Activated effector memory CD4-positive, alpha-beta T cell treated with anti-CD3 and anti-CD28 coated beads, Interleukin-2, amount 50 U/mL, for 16 hours (primary cell): ENCODE measurements at regions not wholly inside any gene's neighbourhood (a gene's known extent, or its start where the extent isn't known, plus 50 kb on each side); places are given as distances from the start of the nearest gene placed in this dataset.
"Not testable (repeated sequence)": the region's sequence is repeated elsewhere in the genome, so short reads cannot be mapped to it uniquely, and the experiment has no call there.

Experiments used
- DNase-seq: peaks from one replicate; pipeline ENCODE4 v3.0.0-alpha.2; 2020

DNA sequence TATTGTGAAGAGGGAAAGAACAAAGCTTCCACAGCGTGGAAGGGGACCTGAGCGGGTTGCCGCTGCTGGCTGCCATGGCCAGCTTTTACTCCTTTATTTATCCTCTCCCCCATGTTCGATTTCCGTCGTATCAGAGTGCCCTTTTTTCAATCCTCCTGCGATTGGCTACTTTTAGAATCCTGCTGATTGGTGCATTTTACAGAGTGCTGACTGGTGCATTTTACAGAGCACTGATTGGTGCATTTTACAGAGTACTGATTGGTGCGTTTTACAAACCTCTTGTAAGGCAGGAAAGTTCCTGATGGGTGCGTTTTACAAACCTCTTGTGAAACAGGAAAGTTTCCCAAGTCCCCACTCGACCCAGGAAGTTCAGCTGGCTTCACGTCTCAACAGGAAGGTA lies 381.7 kb upstream of the ATP10A start:
- DNase-seq = not testable (repeated sequence)

DNA sequence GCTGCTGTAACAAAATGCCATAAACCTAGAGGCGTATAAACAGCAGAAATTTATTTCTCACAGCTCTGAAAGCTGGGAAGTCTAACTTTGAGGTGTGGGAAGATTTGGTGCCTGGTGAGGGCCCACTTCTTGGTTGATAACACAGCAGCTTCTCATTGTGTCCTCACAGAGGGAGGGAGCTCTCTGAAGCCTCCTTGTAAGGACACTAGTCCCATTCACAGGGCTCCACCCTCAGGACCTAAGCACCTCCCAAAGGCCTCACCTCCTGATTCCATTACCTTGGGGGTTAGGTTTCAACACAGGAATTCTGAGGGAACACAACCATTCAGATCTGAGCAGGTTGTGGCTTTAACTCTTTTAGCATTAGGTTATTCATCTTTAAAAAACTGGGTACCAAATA lies 380.3 kb upstream of the ATP10A start:
- DNase-seq = no peak

DNA sequence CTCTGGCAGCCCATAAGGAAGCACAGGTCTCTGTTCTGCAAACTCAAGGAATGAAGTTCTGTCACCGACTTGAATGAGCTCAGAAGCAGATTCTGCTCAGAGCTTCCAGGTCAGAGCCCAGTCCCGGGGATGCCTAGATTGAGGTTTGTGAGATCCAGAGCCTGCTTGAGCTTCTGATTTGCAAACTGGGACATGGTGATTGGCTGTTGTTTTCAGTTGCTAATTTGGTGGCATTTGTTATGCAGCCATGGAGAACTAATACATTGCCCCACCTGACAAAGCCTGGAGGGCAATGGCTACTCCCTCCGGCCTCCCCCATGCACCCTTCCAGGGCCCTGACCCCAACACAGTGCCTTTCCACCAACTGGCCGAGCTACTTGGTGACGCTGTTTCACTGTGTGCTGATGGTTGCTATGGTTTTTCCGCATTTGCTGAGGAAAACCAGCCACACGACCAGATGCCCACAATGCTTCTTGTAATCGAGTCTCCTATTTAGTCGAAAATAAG lies 379.5 kb upstream of the ATP10A start:
- no peak for DNase-seq

DNA sequence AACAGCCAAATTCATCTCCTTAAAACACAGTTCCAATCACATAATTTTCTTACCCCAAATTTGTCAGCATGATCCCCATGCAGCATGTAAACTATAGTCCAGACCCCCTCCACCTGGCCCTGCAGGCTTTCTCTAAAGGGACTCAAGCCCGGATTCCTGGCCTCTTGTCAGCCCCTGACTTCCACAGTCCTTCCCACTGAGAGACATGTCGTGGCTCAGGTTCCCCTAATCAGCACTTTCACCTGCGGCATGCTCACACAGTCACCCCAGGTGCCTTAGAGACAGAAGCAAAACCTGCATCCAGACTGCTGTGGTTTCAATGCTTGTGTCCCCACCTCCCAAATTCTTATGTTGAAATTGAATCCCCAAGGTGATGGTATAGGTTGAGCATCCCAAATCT lies 372.7 kb upstream of the ATP10A start:
- DNase-seq = no peak

DNA sequence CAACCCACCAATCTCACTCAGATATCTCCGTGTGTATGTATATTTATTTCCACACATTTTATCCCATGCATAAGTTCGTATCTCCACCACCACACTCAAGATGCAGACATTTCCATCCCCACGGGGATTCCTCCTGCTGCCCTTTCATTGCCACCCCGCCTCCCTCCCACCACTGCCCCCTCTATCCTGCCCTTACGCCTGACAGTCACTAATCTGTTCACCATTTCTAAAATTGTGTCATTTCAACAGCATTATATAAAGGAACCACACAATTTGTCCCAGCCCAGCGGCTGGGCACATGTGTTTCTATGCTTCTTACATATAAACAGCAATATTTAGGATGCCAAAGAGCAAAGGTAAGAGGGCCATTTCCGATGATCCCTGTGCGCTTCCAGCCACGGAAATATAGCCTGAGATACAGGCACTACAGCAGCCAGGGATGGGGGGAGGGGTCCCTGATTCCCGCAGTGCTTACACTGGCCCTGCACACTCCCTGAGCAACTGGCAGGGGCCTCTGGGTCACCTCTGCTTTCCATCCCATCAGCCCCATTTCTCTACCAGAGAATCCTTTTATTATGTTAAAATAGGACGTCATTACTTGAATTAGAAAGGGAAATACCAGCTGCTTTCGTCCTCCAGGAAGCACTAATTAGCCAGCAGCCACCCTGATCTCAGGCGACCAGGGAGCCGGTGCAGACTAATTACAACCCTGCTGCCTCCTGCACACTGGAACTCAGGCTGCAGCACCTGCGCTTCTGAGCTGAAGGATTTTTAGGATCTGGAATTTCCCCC lies 372.0 kb upstream of the ATP10A start:
- DNase-seq = no peak

DNA sequence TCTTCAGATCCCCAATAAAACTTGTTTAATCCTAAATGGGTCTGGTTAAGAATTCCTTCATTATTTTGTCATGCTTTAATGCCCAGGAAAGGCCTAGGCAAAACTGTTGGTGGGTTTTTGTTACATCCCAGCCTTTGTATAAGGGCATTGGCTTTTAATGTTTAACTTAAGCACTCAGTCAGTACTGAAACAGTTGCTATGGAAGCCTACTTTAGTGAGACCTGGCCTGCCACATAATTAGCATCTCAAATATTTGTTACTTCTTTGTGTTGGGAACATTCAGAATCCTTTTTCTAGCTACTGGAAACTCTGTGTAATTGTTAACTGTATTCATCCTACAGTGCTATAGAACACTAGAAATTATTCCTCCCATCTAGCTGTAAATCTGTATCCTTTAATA lies 369.6 kb upstream of the ATP10A start:
- DNase-seq = no peak

DNA sequence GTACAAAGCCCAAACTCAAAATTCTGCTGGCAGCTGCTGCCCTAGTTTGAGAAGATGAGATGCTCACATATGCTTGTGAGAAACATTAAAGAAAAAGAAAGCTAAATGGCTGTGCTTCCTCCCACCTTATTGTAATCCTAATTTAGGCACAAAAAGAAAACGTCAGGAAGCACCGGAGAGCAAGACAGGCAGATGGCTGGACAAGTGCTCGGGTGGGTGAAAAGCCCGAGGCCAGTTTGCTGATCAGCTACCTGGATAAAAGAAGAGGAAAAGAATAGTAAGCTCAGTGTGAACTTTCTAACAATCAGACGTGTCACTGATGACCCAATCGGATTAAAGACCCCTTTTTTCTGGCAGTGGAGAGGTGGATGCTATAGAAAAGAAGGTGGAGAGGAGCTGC lies 368.0 kb upstream of the ATP10A start:
- no peak for DNase-seq

DNA sequence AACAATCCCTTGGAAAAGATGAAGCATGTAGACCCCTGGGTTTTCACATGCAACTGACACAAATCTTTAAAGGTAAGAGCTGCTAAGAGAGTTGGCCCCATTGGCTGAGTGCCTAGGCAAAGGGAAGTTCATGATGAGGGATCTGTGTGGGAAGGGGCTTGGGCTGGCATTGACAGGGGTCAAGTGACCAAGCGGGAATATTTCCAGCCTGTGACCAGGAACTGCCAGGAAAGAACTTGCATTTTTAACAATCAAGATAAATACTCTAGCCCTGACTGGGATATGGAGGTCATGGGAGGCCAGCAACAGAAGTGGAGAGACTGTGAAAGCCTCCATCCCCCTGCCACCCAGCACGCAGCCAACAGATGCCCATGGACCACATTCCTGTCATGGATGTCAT lies 361.1 kb upstream of the ATP10A start:
- DNase-seq = no peak

DNA sequence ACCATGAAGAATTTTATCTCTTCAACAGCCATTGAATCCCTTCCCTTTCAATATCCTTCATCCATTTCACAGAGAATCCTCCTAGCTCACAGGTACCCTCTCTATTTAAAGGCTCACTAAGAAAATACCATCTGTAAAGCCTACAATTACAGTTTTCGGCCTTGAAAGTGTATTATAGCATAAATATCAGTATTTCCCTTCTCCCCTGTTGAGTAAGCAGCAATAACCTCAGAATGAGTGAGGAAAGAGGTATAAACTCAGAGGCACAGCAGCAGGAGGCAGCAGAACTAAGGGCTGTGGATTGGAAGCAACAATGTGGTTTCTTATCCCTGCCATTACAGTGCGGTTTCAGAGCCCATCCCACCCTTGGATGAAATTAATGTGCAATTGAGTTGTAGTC lies 360.6 kb upstream of the ATP10A start:
- DNase-seq = no peak

DNA sequence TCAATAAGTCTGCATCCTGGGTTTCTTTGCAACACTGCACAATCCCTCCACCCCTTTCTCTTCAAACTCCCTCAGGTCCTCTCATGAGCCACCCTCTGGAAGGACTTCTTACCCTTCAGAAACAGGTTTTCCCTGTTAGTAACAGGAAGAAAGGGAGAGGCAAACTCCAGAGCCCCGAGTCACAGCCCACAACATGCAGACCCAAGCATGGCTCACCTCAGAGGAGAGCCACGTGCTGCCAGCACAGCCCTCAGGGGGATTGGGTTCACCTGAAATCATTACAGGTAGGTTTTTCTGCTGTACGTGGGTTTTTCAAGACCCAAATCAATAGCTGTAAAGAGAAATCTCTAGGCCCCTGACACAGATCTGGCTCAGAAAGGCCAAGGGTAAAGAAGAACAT lies 359.7 kb upstream of the ATP10A start:
- DNase-seq = no peak

DNA sequence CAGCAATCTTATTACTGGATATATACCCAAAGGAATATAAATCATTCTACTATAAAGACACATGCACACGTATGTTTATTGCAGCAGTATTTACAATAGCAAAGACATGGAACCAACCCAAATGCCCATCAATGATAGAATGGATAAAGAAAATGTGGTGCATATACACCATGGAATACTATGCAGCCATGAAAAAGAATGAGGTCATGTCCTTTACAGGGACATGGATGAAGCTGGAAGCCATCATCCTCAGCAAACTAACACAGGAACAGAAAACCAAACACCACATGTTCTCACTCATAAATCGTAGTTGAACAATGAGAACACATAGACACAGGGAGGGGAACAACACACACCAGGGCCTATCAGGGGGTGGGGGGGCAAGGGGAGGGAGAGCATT lies 353.9 kb upstream of the ATP10A start:
- not testable (repeated sequence) for DNase-seq

DNA sequence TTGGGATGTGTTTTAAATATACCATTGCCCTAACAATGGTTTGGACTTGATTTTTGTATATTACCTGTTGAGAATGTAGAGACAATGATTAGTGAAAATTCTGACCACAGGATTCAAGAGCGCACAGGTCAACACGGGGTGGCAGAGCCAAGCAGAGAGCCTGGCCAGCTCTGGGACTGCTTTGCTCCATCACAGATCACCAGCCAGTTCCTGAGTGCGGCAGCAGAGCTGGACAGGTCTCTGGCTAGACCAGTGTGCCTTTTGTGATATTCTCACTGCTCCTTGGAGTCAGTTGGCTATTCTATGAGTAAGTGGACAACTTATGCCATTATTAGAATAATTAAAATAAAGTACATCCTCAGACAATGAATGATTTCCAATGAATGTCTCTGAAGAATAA lies 351.2 kb upstream of the ATP10A start:
- DNase-seq = no peak

DNA sequence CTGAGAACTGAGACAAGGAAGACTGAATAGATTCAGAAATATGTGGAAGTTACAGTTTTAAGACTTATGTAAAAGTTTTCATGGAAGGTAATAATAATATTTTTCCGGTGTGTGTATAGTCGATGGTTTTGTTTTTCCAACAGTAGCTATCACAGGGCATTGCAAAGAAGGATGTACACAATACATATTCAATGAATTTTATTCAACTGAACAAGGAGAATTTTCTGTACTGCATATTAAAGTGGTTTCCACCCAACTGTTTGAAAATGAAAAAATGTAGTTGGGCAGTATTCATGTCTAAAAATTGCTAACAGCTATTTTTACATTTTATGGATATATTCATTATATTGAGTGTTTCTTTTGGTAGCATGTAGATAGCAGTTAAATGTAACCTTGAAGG lies 350.3 kb upstream of the ATP10A start:
- no peak for DNase-seq

DNA sequence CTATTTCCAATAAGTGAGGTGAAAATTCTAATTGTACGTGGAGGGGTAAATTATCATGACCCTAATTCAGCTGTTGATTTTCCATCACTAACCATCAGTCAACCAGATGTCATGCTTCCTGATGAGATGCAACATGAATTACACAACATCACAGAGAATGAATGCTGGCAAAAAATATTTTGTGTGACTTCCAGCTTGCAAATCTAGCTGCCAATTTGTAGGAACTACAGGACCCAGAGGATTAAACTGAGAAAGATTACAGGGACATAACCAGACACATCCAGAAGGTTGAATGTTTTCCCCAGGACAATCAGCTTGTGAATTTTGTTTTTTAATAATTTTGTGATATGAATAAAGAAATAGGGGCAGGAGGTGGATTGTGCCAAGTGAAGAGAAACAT lies 349.0 kb upstream of the ATP10A start:
- no peak for DNase-seq

DNA sequence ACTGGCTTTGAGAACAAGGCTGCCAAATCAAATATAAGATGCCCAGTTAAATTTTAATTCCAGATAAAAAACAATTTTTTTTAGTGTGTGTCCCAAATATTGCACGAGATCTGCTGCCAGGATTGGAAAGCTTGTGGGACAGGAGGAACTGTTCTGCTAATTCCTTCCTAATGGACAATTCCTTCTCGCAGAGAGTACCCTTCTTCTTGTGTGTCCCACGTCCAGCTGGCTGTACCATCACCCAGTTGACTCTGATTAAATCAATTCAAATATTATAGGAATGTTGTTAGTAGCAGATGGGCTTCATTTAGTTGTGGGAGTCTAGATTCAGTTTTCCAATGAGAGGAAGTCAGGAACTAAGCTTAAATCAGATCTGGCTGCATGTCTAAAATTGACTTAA lies 347.9 kb upstream of the ATP10A start:
- DNase-seq = no peak

DNA sequence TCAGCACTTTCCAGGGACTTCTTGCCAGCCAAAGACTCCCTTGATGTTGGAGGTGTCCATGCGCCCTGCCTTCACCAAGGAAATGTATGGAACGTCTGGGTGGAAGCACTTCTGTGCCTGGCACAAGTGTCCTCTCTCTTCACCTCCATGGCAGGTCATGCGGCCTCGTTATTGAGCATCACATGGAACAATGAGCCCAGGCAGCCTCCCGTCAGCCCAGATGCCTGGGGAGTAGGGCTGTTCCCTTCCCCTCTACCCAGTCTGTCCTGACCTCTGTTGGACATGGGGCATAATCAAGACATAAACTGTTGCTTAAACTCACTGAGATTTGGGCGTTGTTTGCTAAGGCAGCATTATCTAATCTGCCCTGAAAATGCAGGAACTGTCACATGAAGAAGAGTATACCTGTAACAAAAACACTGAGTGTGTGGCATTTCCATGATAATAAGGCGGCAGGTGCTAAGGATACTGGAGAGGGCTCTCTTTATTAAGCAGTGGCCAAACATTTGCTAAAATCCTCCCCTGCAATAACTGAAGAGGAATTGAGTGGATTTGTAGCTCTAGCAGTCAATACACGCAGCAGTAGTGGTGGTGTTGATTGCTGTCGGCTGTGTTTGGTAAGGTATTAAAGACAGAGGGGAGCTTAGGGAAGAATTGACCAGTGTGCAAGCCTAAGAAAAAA lies 338.2 kb upstream of the ATP10A start:
- DNase-seq = no peak

DNA sequence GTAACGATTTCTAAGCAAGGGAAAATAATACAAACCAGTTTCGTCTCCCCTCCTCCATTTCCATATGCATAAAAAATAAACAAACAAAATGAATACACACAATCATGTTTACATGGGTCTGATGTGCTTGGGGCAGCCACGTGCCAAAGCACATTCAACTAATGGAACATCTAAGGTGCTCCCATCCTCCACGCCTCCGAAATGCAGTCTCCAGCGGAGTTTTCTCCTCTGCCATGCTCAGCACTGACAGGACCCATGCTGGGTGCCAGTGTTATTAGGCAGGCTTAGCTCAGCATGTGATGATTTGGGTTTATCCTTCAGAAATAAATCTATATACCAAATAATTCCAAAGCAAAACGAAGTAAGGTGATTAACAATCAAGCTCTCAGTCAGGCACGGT lies 337.3 kb upstream of the ATP10A start:
- DNase-seq = no peak

DNA sequence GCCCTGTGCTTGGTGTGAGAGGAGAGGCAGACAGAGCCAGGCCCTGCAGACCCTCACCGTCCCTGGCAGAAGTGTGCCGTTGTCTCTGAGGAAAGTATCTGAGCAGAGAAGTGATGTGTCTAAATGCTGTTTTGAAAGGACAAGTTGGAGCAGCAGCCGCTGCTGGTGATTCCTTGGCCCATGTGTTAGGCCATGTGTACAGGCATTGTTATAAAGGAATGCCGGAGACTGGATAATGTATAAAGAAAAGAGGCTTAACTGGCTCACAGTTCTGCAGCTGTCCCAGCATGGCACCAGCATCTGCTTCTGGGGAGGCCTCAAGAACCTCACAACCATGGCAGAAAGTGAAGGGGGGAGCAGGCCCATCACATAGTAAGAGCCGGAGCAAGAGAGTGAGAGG lies 334.6 kb upstream of the ATP10A start:
- no peak for DNase-seq

DNA sequence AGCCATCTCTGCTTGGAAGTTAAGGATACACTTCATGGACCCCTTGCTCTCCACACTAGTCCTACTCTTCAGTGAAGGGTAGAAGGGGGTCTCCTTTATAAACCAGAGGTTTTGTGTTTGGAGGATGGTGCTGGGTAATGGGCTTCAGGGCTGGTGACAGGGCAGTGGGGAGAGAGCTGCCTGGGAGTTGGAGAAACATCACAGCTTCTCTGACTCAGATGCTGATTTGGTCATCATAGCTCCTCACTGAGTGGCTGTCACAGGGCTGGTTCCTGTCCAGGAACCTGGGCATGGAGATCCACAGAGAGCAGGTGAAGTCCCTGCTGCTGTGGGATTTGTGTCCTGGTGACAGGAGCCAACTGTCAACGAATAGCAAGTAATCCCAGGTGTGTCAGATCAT lies 333.9 kb upstream of the ATP10A start:
- DNase-seq = no peak

DNA sequence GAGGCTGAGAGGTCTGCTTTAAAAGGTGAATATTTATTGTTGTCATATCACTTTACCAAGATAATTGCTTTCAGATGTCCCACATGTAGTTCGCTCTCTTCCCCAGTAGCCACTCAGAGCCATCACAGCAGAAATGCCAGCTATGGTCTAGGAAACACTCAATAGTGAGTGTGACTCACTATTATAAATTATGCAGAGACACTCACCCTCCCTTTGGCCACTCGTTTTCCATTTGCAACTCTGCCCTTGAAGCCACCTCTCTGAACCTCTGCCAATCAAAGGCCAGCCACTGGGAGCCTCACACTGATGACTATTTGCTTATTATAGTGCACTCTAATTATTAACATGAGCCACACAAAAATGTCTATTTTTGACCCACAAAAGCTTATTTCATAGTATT lies 328.1 kb upstream of the ATP10A start:
- DNase-seq = no peak

DNA sequence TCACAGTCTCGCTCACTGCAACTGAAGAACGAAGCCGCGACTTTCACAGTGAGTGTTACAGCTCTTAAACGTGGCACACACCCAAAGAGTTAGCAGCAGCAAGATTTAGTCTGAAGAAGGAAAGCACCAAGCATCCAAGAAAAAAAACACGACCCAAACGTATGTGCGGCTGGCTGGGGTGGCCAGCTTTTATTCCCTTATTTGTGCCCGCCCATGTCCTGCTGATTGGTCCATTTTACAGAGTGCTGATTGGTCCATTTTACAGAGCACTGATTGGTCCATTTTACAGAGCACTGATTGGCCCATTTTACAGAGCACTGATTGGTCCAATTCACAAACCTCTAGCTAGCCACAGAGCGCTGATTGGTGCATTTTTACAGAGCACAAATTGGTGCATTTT lies 323.0 kb upstream of the ATP10A start:
- DNase-seq = not testable (repeated sequence)

DNA sequence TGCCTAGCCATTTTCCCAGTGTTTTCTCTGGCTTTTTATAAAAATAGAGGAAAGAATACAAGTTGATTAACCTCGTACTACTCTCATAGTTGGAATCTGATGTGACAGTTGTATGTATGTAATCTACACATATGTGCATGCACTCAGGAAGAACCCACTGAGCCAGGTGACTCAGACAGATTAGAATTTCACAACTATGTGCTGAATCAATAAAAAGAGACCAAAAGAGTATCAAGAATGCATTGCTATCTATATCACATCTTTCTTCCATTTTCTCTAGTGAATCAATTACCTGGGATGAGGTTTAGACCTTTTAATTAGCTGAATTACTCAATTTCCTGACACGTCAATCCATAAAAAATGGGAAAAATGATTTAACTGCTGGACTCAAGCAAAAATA lies 319.3 kb upstream of the ATP10A start:
- no peak for DNase-seq

DNA sequence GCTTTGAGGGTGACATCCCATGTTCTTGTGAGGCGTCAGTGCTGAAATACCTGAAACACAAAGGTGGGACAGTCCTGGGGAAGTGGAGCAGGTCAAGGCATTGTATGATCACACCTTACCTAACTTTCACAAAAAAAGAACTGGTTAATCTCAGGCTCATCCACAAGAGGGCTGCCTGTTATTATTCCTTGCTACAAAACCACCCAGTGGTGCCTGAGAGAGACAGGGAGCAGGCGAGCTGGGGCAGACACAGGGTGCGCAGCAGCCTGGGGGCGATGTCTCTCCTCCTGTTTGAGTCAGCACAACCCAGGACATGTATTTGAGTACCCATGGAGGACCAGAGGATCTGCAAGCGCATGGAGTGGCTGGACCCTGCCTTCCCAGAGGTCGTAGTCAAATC lies 316.8 kb upstream of the ATP10A start:
- DNase-seq = no peak

DNA sequence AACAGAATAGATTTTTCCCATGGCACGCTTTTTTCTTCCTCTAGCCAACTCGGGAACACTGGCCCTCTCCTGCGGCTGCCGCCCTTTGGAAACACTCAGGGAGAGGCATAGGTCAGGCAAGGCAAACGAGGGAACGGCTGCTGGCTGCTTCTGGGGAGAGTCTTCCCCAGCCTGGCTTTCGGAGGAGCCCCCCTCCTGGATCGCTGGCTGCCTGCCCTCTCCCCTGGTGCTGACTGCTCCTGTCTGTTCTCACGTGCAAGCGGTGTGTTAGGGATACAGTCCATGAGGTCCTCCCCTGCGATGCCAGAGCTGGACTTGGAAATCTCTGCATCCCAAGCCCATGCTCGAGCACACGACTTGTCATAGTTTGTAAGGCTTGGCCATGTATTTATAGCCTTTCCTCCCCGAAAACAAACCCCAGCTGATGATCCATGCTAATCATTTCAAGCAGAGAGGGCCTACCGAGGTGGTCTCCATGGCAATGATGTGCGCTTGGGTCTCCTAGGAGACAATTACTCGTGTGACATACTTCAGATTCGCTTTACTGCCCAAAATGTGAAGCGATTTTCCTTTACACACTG lies 315.6 kb upstream of the ATP10A start:
- DNase-seq = no peak
